NT2/D1 (cell line): ENCODE measurements at regions not wholly inside any gene's neighbourhood (a gene's known extent, or its start where the extent isn't known, plus 50 kb on each side); places are given as distances from the start of the nearest gene placed in this dataset.

Source experiments
- SUZ12 ChIP-seq: IDR thresholded peaks from 2 replicates; pipeline ENCODE4 v1.6.1; 2011; ENCODE audit not compliant: insufficient read length, insufficient read depth; ENCODE audit errors: extremely low read depth
- ZNF274 ChIP-seq: IDR thresholded peaks from 2 replicates; pipeline ENCODE4 v1.6.1; 2011; ENCODE audit warnings: mild to moderate bottlenecking, low read depth, low read length

GRCh38 chr1:69090752-69091151 is 477.0 kb upstream of the LRRC7 start:
- TF ChIP-seq ZNF274 (no peak), SUZ12 (no peak)
